Hepatocyte (in vitro differentiated cells): ENCODE measurements at regions not wholly inside any gene's neighbourhood (a gene's known extent, or its start where the extent isn't known, plus 50 kb on each side); places are given as distances from the start of the nearest gene placed in this dataset.

Experiments
- DNase-seq: peaks from one replicate; pipeline ENCODE4 v3.0.0-alpha.2; 2016; ENCODE audit warnings: low spot score
- H2AFZ ChIP-seq: fragments of 200-600 bp; sonication (generic); 2 replicates; pipeline ENCODE4 v1.6.0; 2016; ENCODE audit warnings: antibody characterized with exemption, mild to moderate bottlenecking
- H3K27ac ChIP-seq: fragments of 200-600 bp; sonication (generic); 2 replicates; pipeline ENCODE4 v1.5.1; 2016; ENCODE audit warnings: mild to moderate bottlenecking
- H3K27me3 ChIP-seq: fragments of 200-600 bp; sonication (generic); 2 replicates; pipeline ENCODE4 v1.6.1; 2016
- H3K36me3 ChIP-seq: fragments of 200-600 bp; sonication (generic); replicated peaks from 2 replicates; pipeline ENCODE4 v1.5.1; 2016; ENCODE audit warnings: low read depth; ENCODE audit not compliant: insufficient read depth
- H3K4me1 ChIP-seq: fragments of 200-600 bp; sonication (generic); 2 replicates; pipeline ENCODE4 v1.5.1; 2016; ENCODE audit warnings: mild to moderate bottlenecking, moderate library complexity; ENCODE audit not compliant: insufficient read depth
- H3K4me2 ChIP-seq: fragments of 200-600 bp; sonication (generic); 2 replicates; pipeline ENCODE4 v1.6.0; 2016
- H3K4me3 ChIP-seq: fragments of 200-600 bp; sonication (generic); 2 replicates; pipeline ENCODE4 v1.5.1; 2016; ENCODE audit warnings: mild to moderate bottlenecking
- H3K79me2 ChIP-seq: fragments of 200-600 bp; sonication (generic); 2 replicates; pipeline ENCODE4 v1.6.0; 2017; ENCODE audit warnings: mild to moderate bottlenecking
- H3K9me2 ChIP-seq: fragments of 200-600 bp; sonication (generic); replicated peaks from 2 replicates; pipeline ENCODE4 v1.6.0; 2017; ENCODE audit warnings: mild to moderate bottlenecking; ENCODE audit not compliant: insufficient read depth
- H3K9me3 ChIP-seq: fragments of 200-600 bp; sonication (generic); 2 replicates; pipeline ENCODE4 v1.5.1; 2016; ENCODE audit warnings: low read depth, mild to moderate bottlenecking
- H4K20me1 ChIP-seq: fragments of 200-600 bp; sonication (generic); 2 replicates; pipeline ENCODE4 v1.6.0; 2016; ENCODE audit warnings: mild to moderate bottlenecking; ENCODE audit not compliant: insufficient read depth, poor library complexity, severe bottlenecking
- CTCF ChIP-seq: fragments of 200-600 bp; sonication (generic); IDR thresholded peaks from 2 replicates; pipeline ENCODE4 v1.5.1; 2016; ENCODE audit warnings: antibody characterized with exemption, mild to moderate bottlenecking; ENCODE audit not compliant: poor library complexity
- EZH2 ChIP-seq: fragments of 200-600 bp; sonication (generic); IDR thresholded peaks from 2 replicates; pipeline ENCODE4 v1.6.1; 2016; ENCODE audit warnings: antibody characterized with exemption, mild to moderate bottlenecking, borderline replicate concordance
- EZH2phosphoT487 ChIP-seq: fragments of 200-600 bp; sonication (generic); IDR thresholded peaks from one replicate; pipeline ENCODE4 v1.6.1; 2018; ENCODE audit warnings: antibody characterized with exemption, mild to moderate bottlenecking, low read depth, moderate library complexity; ENCODE audit not compliant: unreplicated experiment, severe bottlenecking
- WGBS: methylation state at CpG from one replicate; pipeline ENCODE4 v1.1.6; 2016; ENCODE audit warnings: low lambda C conversion rate; ENCODE audit errors: missing lambda C conversion rate; 5-methylcytosine and 5-hydroxymethylcytosine counted together

DNA sequence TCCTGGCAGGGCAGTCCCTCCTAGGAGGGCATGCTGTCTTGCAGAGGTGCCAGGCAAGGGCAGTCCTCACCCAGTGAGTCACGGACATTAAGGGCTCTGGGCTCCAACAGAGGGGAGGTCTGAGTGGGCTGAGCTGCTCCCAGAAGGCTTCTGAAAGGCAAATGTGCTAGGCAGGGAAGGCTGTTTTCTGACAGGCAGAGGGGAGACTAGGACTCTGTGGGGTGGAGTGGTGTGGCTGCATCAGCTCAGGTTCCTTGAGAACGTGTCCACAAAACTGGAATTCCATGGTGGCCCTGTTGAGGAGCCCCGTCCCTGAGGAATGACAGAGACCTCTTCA, 283.5 kb downstream of the MYCN start:
- Histone ChIP-seq H3K9me2 (no peaks in the 10 kb centered on the region), H3K4me3 (no peak overlapping the region), H3K27me3 (no peaks in the 10 kb centered on the region), H3K79me2 (no peaks in the 10 kb centered on the region), H3K4me1 (no peaks in the 10 kb centered on the region), H4K20me1 (no peaks in the 10 kb centered on the region), H3K36me3 (no peaks in the 10 kb centered on the region), H2AFZ (no peak overlapping the region), H3K27ac (no peak overlapping the region), H3K9me3 (no peaks in the 10 kb centered on the region), H3K4me2 (no peak overlapping the region)
- no peak for DNase-seq
- TF ChIP-seq CTCF (no peak), EZH2 (no peak), EZH2phosphoT487 (no peak)
- WGBS: 65% methylated on average over 3 of the region's 3 CpGs

GRCh38 chr2:16223161-16223840, 283.0 kb downstream of the MYCN start:
- Histone ChIP-seq H3K36me3 (no peaks in the 10 kb centered on the region), H3K27me3 (no peaks in the 10 kb centered on the region), H3K9me2 (no peaks in the 10 kb centered on the region), H3K9me3 (no peaks in the 10 kb centered on the region), H3K27ac (no peak overlapping the region), H3K4me2 (no peak overlapping the region), H3K4me3 (no peak overlapping the region), H3K4me1 (no peaks in the 10 kb centered on the region), H3K79me2 (no peaks in the 10 kb centered on the region), H4K20me1 (no peaks in the 10 kb centered on the region), H2AFZ (no peak overlapping the region)
- WGBS: 57% methylated on average over 13 of the region's 13 CpGs
- DNase-seq: no peak
- TF ChIP-seq CTCF (no peak), EZH2 (no peak), EZH2phosphoT487 (no peak)

- Histone ChIP-seq H3K36me3 (no peaks in the 10 kb centered on the region), H2AFZ (no peak overlapping the region), H3K4me1 (no peaks in the 10 kb centered on the region), H4K20me1 (no peaks in the 10 kb centered on the region), H3K4me3 (no peak overlapping the region), H3K9me3 (no peaks in the 10 kb centered on the region), H3K27me3 (no peaks in the 10 kb centered on the region), H3K4me2 (no peak overlapping the region), H3K79me2 (no peaks in the 10 kb centered on the region), H3K27ac (no peak overlapping the region), H3K9me2 (no peaks in the 10 kb centered on the region)
- WGBS: 100% methylated on average over 2 of the region's 2 CpGs
- no peak for TF ChIP-seq EZH2
- no peak for TF ChIP-seq EZH2phosphoT487
- TF ChIP-seq CTCF: no peak
- DNase-seq: no peak
These were observed 282.0 kb downstream of the MYCN start for GRCh38 chr2:16222326-16222725.
